GM19239 (cell line): ENCODE measurements at regions not wholly inside any gene's neighbourhood (a gene's known extent, or its start where the extent isn't known, plus 50 kb on each side); places are given as distances from the start of the nearest gene placed in this dataset.
"Not testable (repeated sequence)": the region's sequence is repeated elsewhere in the genome, so short reads cannot be mapped to it uniquely, and the experiment has no call there.

Experiments
- DNase-seq: peaks from one replicate; pipeline ENCODE4 v3.0.0; 2011; ENCODE audit warnings: low spot score; ENCODE audit not compliant: insufficient read length
- FAIRE-seq: peaks from 2 replicates; lab custom pipeline; 2011; peaks lifted over from hg19 to GRCh38; lab: Jason Lieb, UNC

GRCh38 chr11:87703589-87703988 lies 471.7 kb downstream of the RAB38 start:
- not testable (repeated sequence) for FAIRE-seq, DNase-seq

GRCh38 chr11:87675993-87676392 lies 499.2 kb downstream of the RAB38 start:
- DNase-seq (no peak), FAIRE-seq (no peak)

GRCh38 chr11:87666730-87667129 lies 508.5 kb downstream of the RAB38 start:
- FAIRE-seq, result no peak
- no peak for DNase-seq

- FAIRE-seq, result no peak
- no peak for DNase-seq
Observed at GRCh38 chr11:87662287-87662686, 513.0 kb downstream of the RAB38 start.

GRCh38 chr11:87660926-87661660 lies 514.1 kb downstream of the RAB38 start:
- no peak for FAIRE-seq

GRCh38 chr11:87659807-87660206 lies 515.4 kb downstream of the RAB38 start:
- FAIRE-seq, result no peak
- DNase-seq, result no peak

More at GRCh38 chr11:87660926-87661660, 514.1 kb downstream of the RAB38 start:
- DNase-seq, result no peak

GRCh38 chr11:87645626-87646025 lies 529.6 kb downstream of the RAB38 start:
- DNase-seq (no peak), FAIRE-seq (no peak)

- FAIRE-seq (no peak), DNase-seq (no peak)
Observed at GRCh38 chr11:87639753-87640364, 535.4 kb downstream of the RAB38 start.

- FAIRE-seq, result no peak
- DNase-seq, result no peak
Observed at GRCh38 chr11:87635001-87635400, 540.2 kb downstream of the RAB38 start.

- no peak for DNase-seq
- FAIRE-seq, result no peak
Observed at GRCh38 chr11:87634331-87634730, 540.9 kb downstream of the RAB38 start.

GRCh38 chr11:87628957-87629356 lies 546.3 kb downstream of the RAB38 start:
- DNase-seq (no peak), FAIRE-seq (no peak)

- FAIRE-seq (no peak), DNase-seq (no peak)
Observed at GRCh38 chr11:87628026-87628580, 547.1 kb downstream of the RAB38 start.

- not testable (repeated sequence) for DNase-seq, FAIRE-seq
Observed at GRCh38 chr11:87623531-87624365, 551.5 kb downstream of the RAB38 start.

- FAIRE-seq (no peak), DNase-seq (no peak)
Observed at GRCh38 chr11:87616511-87616910, 558.7 kb downstream of the RAB38 start.

- FAIRE-seq (no peak), DNase-seq (no peak)
Observed at GRCh38 chr11:87604350-87604749, 566.6 kb downstream of the TMEM135 start.

GRCh38 chr11:87603887-87604286 lies 566.2 kb downstream of the TMEM135 start:
- DNase-seq, result no peak
- FAIRE-seq, result no peak

- FAIRE-seq (no peak), DNase-seq (no peak)
Observed at GRCh38 chr11:87602776-87603175, 565.0 kb downstream of the TMEM135 start.

GRCh38 chr11:87600938-87601337 lies 563.2 kb downstream of the TMEM135 start:
- no peak for FAIRE-seq
- DNase-seq, result no peak

GRCh38 chr11:87597725-87598124 lies 560.0 kb downstream of the TMEM135 start:
- FAIRE-seq, result no peak

GRCh38 chr11:87596176-87596575 lies 558.4 kb downstream of the TMEM135 start:
- no peak for FAIRE-seq

More at GRCh38 chr11:87597725-87598124, 560.0 kb downstream of the TMEM135 start:
- no peak for DNase-seq

GRCh38 chr11:87589082-87589481 lies 551.3 kb downstream of the TMEM135 start:
- FAIRE-seq, result no peak
- DNase-seq, result no peak

More at GRCh38 chr11:87596176-87596575, 558.4 kb downstream of the TMEM135 start:
- no peak for DNase-seq
